Osteocyte (in vitro differentiated cells): ENCODE measurements at regions not wholly inside any gene's neighbourhood (a gene's known extent, or its start where the extent isn't known, plus 50 kb on each side); places are given as distances from the start of the nearest gene placed in this dataset.
"Not testable (repeated sequence)": the region's sequence is repeated elsewhere in the genome, so short reads cannot be mapped to it uniquely, and the experiment has no call there.

Experiments used
- DNase-seq: peaks from one replicate; pipeline ENCODE4 v3.0.0; 2021; ENCODE audit warnings: mixed read lengths; ENCODE audit not compliant: unreplicated experiment; ENCODE audit errors: extremely low spot score
- H3K27ac Mint-ChIP-seq: one replicate; pipeline ENCODE4 v1.8.0; 2021; ENCODE audit warnings: mild to moderate bottlenecking, mixed read lengths; ENCODE audit not compliant: unreplicated experiment
- H3K27me3 Mint-ChIP-seq: one replicate; pipeline ENCODE4 v1.8.0; 2021; ENCODE audit warnings: mixed read lengths; ENCODE audit not compliant: unreplicated experiment
- H3K36me3 Mint-ChIP-seq: one replicate; pipeline ENCODE4 v1.8.0; 2021; ENCODE audit warnings: mixed read lengths; ENCODE audit not compliant: unreplicated experiment
- H3K4me1 Mint-ChIP-seq: one replicate; pipeline ENCODE4 v1.8.0; 2021; ENCODE audit warnings: mixed read lengths; ENCODE audit not compliant: unreplicated experiment
- H3K4me3 Mint-ChIP-seq: one replicate; pipeline ENCODE4 v1.8.0; 2021; ENCODE audit warnings: mild to moderate bottlenecking, moderate library complexity, mixed read lengths; ENCODE audit not compliant: unreplicated experiment
- H3K9me3 Mint-ChIP-seq: one replicate; pipeline ENCODE4 v1.8.0; 2021; ENCODE audit warnings: mixed read lengths; ENCODE audit not compliant: unreplicated experiment
- TF ChIP-seq, protein P1 (sequence below): fragments of 200-600 bp; sonication (generic); IDR thresholded peaks from 2 replicates; pipeline ENCODE4 v1.5.0; 2021; ENCODE audit warnings: antibody characterized with exemption, mild to moderate bottlenecking, moderate library complexity

GRCh38 chr3:165617134-165617533 lies 220.1 kb downstream of the BCHE start:
- DNase-seq: no peak
- peaks cover 19% of the 10 kb centered on the region for H3K27me3 Mint-ChIP-seq
- H3K27ac Mint-ChIP-seq: no peak overlapping the region
- H3K9me3 Mint-ChIP-seq: no peaks in the 10 kb centered on the region
- TF ChIP-seq, protein P1, sequence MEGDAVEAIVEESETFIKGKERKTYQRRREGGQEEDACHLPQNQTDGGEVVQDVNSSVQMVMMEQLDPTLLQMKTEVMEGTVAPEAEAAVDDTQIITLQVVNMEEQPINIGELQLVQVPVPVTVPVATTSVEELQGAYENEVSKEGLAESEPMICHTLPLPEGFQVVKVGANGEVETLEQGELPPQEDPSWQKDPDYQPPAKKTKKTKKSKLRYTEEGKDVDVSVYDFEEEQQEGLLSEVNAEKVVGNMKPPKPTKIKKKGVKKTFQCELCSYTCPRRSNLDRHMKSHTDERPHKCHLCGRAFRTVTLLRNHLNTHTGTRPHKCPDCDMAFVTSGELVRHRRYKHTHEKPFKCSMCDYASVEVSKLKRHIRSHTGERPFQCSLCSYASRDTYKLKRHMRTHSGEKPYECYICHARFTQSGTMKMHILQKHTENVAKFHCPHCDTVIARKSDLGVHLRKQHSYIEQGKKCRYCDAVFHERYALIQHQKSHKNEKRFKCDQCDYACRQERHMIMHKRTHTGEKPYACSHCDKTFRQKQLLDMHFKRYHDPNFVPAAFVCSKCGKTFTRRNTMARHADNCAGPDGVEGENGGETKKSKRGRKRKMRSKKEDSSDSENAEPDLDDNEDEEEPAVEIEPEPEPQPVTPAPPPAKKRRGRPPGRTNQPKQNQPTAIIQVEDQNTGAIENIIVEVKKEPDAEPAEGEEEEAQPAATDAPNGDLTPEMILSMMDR: no peak
- no peak overlapping the region for H3K4me3 Mint-ChIP-seq
- no peaks in the 10 kb centered on the region for H3K4me1 Mint-ChIP-seq
- no peaks in the 10 kb centered on the region for H3K36me3 Mint-ChIP-seq

DNA sequence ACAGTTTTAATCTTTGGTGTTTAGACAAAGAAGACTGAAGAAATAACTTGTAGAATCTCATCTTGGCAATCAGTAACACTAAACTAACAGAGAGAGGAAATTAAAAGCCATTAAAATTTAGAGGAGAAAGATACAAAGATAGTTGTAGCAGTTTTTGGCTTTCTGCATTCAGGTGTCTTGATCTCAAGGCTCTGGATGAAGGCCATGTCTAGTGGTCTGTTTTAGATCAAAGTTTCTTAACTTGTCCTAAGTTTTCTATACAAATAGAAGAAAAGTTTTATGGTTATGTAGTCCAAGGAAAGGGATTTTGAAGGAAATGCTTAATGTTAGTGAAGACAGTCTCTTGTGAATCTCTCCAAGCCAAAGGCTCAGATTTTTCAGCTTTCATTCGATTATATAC lies 222.9 kb downstream of the BCHE start:
- H3K27ac Mint-ChIP-seq: no peak overlapping the region
- H3K27me3 Mint-ChIP-seq: peaks cover 19% of the 10 kb centered on the region
- no peak for DNase-seq
- H3K4me3 Mint-ChIP-seq: no peak overlapping the region
- no peaks in the 10 kb centered on the region for H3K9me3 Mint-ChIP-seq
- no peaks in the 10 kb centered on the region for H3K36me3 Mint-ChIP-seq
- no peaks in the 10 kb centered on the region for H3K4me1 Mint-ChIP-seq
- TF ChIP-seq, protein P1: no peak

DNA sequence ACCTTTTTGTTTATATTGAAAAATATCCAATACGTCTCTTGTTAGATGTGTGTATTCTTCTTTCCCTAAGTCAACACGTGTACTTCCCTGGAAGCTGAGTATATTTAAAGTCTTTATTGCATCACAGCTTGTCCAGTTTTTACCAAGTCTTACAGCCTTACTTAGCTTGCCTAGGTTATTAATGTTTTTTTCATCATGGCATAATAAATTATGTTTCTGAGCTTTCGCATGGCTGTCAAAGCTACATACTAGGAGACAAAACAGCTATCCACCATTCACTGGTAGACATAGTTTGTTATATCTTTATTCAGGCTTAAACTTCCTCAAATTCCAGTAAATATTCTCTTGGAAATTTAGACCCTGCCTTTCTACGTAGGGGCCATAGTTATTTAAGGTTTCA lies 224.2 kb downstream of the BCHE start:
- TF ChIP-seq, protein P1: no peak
- no peaks in the 10 kb centered on the region for H3K9me3 Mint-ChIP-seq
- no peak overlapping the region for H3K4me3 Mint-ChIP-seq
- peaks cover 10% of the 10 kb centered on the region for H3K27me3 Mint-ChIP-seq
- H3K36me3 Mint-ChIP-seq: no peaks in the 10 kb centered on the region
- no peaks in the 10 kb centered on the region for H3K4me1 Mint-ChIP-seq
- H3K27ac Mint-ChIP-seq: no peak overlapping the region
- DNase-seq: no peak

DNA sequence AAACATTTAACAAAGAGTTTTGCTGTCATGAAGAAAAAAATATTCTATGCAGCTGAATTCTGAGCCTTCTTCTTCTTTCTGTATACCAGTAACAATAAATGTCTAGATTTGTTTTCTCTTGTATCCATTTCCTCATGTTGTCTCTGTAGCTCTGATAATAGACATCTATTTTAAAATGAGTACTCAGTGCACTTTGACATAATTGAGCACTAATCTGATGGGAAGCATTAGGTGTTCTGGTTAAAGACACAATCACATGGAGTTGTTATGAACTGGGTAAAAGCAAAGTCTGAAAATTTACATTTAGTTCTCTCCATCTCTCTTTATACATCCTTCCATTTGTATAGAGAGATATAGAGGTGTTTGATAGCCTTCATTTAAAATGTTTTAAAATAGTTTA lies 230.0 kb downstream of the BCHE start:
- DNase-seq: no peak

GRCh38 chr3:165603196-165603595 lies 234.0 kb downstream of the BCHE start:
- Mint-ChIP-seq H3K27ac (no peak overlapping the region), H3K27me3 (peaks cover 16% of the 10 kb centered on the region), H3K36me3 (no peaks in the 10 kb centered on the region), H3K4me3 (no peak overlapping the region), H3K4me1 (no peaks in the 10 kb centered on the region), H3K9me3 (no peaks in the 10 kb centered on the region)
- DNase-seq: no peak
- TF ChIP-seq, protein P1: no peak

More for the DNA sequence above, 230.0 kb downstream of the BCHE start:
- H3K4me1 Mint-ChIP-seq: no peaks in the 10 kb centered on the region
- H3K9me3 Mint-ChIP-seq: no peaks in the 10 kb centered on the region
- no peak overlapping the region for H3K27ac Mint-ChIP-seq
- TF ChIP-seq, protein P1: no peak
- H3K27me3 Mint-ChIP-seq: peaks cover 8% of the 10 kb centered on the region
- H3K4me3 Mint-ChIP-seq: no peak overlapping the region
- H3K36me3 Mint-ChIP-seq: no peaks in the 10 kb centered on the region

DNA sequence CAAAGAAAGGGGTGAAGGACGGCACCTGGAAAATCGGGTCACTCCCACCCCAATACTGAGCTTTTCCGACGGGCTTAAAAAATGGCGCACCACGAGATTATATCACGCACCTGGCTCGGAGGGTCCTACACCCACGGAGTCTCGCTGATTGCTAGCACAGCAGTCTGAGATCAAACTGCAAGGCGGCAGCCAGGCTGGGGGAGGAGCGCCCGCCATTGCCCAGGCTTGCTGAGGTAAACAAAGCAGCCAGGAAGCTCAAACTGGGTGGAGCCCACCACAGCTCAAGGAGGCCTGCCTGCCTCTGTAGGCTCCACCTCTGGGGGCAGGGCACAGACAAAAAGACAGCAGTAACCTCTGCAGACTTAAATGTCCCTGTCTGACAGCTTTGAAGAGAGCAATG lies 264.7 kb downstream of the BCHE start:
- H3K27ac Mint-ChIP-seq, DNase-seq, H3K4me3 Mint-ChIP-seq, H3K4me1 Mint-ChIP-seq, H3K9me3 Mint-ChIP-seq, H3K36me3 Mint-ChIP-seq, H3K27me3 Mint-ChIP-seq: not testable (repeated sequence)
